DND-41 (cell line): ENCODE measurements at regions not wholly inside any gene's neighbourhood (a gene's known extent, or its start where the extent isn't known, plus 50 kb on each side); places are given as distances from the start of the nearest gene placed in this dataset.
"Not testable (repeated sequence)": the region's sequence is repeated elsewhere in the genome, so short reads cannot be mapped to it uniquely, and the experiment has no call there.

Experiments used
- ATAC-seq: fragments of 200-7000 bp; cut with Tn5 transposase; 3 replicates; pipeline ENCODE4 v1.9.1; 2021; ENCODE audit warnings: low read depth; ENCODE audit not compliant: insufficient read depth
- DNase-seq: peaks from one replicate; pipeline ENCODE4 v3.0.0-alpha.2; 2020
- H2AFZ ChIP-seq: 2 replicates; pipeline ENCODE4 v1.6.0; 2012; ENCODE audit warnings: low read depth, low read length
- H3K27ac ChIP-seq: 2 replicates; pipeline ENCODE4 v1.5.1; 2012; ENCODE audit warnings: low read length, inconsistent platforms
- H3K27me3 ChIP-seq: fragments of 200-600 bp; sonication (generic); 2 replicates; pipeline ENCODE4 v1.6.0; 2012; ENCODE audit warnings: low read length, mild to moderate bottlenecking, inconsistent platforms; ENCODE audit not compliant: insufficient read depth, poor library complexity
- H3K36me3 ChIP-seq: 2 replicates; pipeline ENCODE4 v1.5.1; 2012; ENCODE audit warnings: low read length, inconsistent platforms; ENCODE audit not compliant: insufficient read depth
- H3K4me1 ChIP-seq: 2 replicates; pipeline ENCODE4 v1.5.1; 2012; ENCODE audit warnings: mild to moderate bottlenecking, low read length; ENCODE audit not compliant: insufficient read depth
- H3K4me2 ChIP-seq: 2 replicates; pipeline ENCODE4 v1.6.0; 2012; ENCODE audit warnings: mild to moderate bottlenecking, moderate library complexity, low read length, inconsistent platforms; ENCODE audit not compliant: insufficient read depth
- H3K4me3 ChIP-seq, 2 experiments: fragments of 200-600 bp in 1 of 2; shearing (Covaris generic) in 1 of 2; 2 replicates each; pipeline ENCODE4 v1.5.1; 2012 to 2016; ENCODE audit warnings: inconsistent platforms in 2 of 2, low read length in 2 of 2, mild to moderate bottlenecking in 2 of 2, low read depth in 1 of 2, moderate library complexity in 1 of 2
- H3K79me2 ChIP-seq: 2 replicates; pipeline ENCODE4 v1.6.0; 2012; ENCODE audit warnings: low read length, inconsistent platforms; ENCODE audit not compliant: insufficient read depth
- H3K9ac ChIP-seq: 2 replicates; pipeline ENCODE4 v1.6.0; 2012; ENCODE audit warnings: low read depth, mild to moderate bottlenecking, inconsistent platforms, low read length, moderate library complexity
- H3K9me3 ChIP-seq: 2 replicates; pipeline ENCODE4 v1.5.1; 2012; ENCODE audit warnings: low read length, moderate library complexity, mild to moderate bottlenecking, inconsistent platforms; ENCODE audit not compliant: insufficient read depth, severe bottlenecking
- H4K20me1 ChIP-seq: 2 replicates; pipeline ENCODE4 v1.6.0; 2012; ENCODE audit warnings: low read length; ENCODE audit not compliant: insufficient read depth
- EZH2 ChIP-seq: IDR thresholded peaks from 3 replicates; pipeline ENCODE4 v1.6.1; 2012; ENCODE audit warnings: borderline replicate concordance, low read depth, mild to moderate bottlenecking, moderate library complexity, low read length, inconsistent platforms; ENCODE audit not compliant: severe bottlenecking
- TF ChIP-seq, protein P1 (sequence below): IDR thresholded peaks from 2 replicates; pipeline ENCODE4 v1.5.1; 2012; ENCODE audit warnings: borderline replicate concordance, low read length, moderate library complexity, mild to moderate bottlenecking; ENCODE audit not compliant: poor library complexity, severe bottlenecking; ENCODE audit errors: extremely low read depth

DNA sequence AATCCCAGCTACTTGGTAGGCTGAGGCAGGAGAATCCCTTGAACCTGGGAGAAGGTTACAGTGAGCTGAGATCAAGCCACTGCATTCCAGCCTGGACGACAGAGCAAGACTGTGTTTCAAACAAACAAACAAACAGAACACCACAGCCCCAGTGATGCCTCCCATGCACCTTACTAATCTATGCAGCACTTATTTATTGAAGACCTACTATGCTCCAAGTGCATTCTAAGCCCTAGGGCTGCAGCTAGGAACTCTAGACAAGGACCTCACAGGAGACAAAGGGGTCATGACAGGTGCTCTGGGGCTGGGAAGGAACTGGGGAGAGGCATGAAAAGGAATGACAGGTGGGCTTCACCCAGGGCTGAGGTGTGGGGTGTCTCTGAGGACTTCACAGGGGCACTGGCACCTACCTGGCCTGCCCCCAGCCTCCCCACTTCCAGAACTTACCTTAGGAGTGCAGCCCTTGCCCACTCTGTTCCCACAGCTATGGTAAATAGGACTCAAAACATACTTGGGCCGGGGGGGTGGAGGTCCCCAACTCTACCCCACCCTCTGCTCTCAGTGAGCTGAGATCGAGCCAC lies 69.4 kb downstream of the C9orf50 start:
- Histone ChIP-seq H3K27ac (no peak overlapping the region), H3K4me2 (no peak overlapping the region), H3K9me3 (no peaks in the 10 kb centered on the region), H3K79me2 (no peaks in the 10 kb centered on the region), H3K4me3 (no peak overlapping the region), H2AFZ (no peak overlapping the region), H3K27me3 (no peaks in the 10 kb centered on the region), H3K4me1 (no peaks in the 10 kb centered on the region), H4K20me1 (no peaks in the 10 kb centered on the region), H3K9ac (no peak overlapping the region), H3K36me3 (no peaks in the 10 kb centered on the region)
- ATAC-seq (no peak), DNase-seq (no peak)
- TF ChIP-seq, protein P1, sequence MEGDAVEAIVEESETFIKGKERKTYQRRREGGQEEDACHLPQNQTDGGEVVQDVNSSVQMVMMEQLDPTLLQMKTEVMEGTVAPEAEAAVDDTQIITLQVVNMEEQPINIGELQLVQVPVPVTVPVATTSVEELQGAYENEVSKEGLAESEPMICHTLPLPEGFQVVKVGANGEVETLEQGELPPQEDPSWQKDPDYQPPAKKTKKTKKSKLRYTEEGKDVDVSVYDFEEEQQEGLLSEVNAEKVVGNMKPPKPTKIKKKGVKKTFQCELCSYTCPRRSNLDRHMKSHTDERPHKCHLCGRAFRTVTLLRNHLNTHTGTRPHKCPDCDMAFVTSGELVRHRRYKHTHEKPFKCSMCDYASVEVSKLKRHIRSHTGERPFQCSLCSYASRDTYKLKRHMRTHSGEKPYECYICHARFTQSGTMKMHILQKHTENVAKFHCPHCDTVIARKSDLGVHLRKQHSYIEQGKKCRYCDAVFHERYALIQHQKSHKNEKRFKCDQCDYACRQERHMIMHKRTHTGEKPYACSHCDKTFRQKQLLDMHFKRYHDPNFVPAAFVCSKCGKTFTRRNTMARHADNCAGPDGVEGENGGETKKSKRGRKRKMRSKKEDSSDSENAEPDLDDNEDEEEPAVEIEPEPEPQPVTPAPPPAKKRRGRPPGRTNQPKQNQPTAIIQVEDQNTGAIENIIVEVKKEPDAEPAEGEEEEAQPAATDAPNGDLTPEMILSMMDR, result no peak
- TF ChIP-seq EZH2, result no peak

DNA sequence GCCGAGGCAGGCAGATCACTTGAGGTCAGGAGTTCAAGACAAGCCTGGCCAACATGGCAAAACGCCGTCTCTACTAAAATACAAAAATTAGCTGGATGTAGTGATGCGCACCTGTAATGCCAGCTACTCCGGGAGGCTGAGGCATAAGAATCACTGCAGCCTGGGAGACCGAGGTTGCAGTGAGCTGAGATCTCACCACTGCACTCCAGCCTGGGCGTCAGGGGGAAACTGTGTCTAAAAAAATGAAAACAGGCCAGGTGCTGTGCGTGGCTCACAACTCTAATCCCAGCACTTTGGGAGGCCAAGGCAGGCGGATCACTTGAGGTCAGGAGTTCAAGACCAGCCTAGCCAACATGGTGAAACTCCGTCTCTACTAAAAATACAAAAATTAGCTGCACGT lies 69.9 kb downstream of the C9orf50 start:
- not testable (repeated sequence) for H3K9me3 ChIP-seq, DNase-seq, H3K4me1 ChIP-seq, H3K79me2 ChIP-seq, H3K4me3 ChIP-seq, H3K4me2 ChIP-seq, H2AFZ ChIP-seq, ATAC-seq, H3K27ac ChIP-seq, H3K36me3 ChIP-seq, H3K9ac ChIP-seq, H3K27me3 ChIP-seq, H4K20me1 ChIP-seq

DNA sequence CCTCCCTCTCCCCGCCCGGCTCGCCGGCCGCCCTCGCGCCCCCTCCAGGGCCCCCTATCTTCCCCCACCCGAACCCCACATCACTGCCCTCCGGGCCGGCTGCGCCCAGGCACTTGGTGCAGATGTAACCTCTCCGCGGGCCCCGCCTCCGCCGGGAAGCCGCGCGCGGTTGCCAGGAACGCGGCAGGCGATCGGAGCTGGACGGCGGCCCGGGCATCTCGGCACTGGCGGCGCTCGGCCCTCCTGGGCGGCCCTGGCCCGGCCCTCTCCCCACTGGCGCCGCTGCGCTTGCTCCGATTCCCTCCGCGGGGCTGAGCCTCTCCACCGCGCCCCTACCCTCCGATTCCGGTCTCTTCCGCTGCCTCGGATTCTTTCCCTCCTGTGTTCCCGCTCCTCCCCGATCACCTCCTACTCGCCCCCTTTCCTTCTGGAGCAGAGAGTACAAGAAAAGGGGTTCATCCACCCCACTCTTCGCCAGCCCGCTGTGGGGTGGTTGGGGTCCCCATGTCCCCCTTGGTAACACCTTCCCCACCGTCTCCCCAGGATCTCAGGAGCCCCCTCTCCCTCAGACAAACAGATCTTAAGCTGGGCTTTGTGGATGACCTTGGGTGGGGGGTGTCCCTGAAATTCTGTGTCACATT lies 70.6 kb downstream of the C9orf50 start:
- Histone ChIP-seq H4K20me1 (no peaks in the 10 kb centered on the region), H3K27ac (no peak overlapping the region), H3K9ac (no peak overlapping the region), H3K79me2 (no peaks in the 10 kb centered on the region), H3K4me2 (no peak overlapping the region), H3K36me3 (no peaks in the 10 kb centered on the region), H3K27me3 (no peaks in the 10 kb centered on the region), H2AFZ (no peak overlapping the region), H3K4me3 (no peak overlapping the region), H3K9me3 (no peaks in the 10 kb centered on the region), H3K4me1 (no peaks in the 10 kb centered on the region)
- no peak for DNase-seq
- no peak for ATAC-seq
- TF ChIP-seq, protein P1, result no peak
- no peak for TF ChIP-seq EZH2

DNA sequence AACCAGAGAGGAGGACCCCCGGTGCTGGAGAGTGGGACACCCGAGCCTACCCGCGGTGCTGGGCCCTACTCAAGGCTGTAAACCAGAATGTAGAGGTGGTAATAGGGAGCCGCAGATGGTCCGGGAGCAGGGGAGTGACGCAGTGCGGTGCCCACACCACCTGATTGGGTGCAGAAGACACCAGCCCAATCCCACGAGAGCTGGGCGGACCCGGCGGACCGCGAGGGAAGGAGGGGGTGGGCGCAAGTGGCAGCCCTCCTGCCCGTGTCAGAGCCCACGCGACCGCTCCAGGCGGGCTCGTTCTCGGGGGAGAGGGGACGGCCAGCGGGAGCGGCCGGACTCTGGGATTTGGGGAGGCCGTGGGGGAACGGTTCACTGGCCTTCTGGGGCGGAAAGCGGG lies 71.2 kb downstream of the C9orf50 start:
- no peaks in the 10 kb centered on the region for H3K4me1 ChIP-seq
- no peak overlapping the region for H3K27ac ChIP-seq
- H3K79me2 ChIP-seq, result no peaks in the 10 kb centered on the region
- no peaks in the 10 kb centered on the region for H3K9me3 ChIP-seq
- no peak overlapping the region for H3K4me3 ChIP-seq
- DNase-seq (no peak), ATAC-seq (no peak)
- H4K20me1 ChIP-seq, result no peaks in the 10 kb centered on the region
- no peaks in the 10 kb centered on the region for H3K36me3 ChIP-seq
- H2AFZ ChIP-seq, result no peak overlapping the region
- no peak for TF ChIP-seq EZH2
- TF ChIP-seq, protein P1, result no peak
- H3K9ac ChIP-seq, result no peak overlapping the region
- no peak overlapping the region for H3K4me2 ChIP-seq
- no peaks in the 10 kb centered on the region for H3K27me3 ChIP-seq
